ENCODE measurements at regions not wholly inside any gene's neighbourhood (a gene's known extent, or its start where the extent isn't known, plus 50 kb on each side); places are given as distances from the start of the nearest gene placed in this dataset.

- Histone ChIP-seq H3K9me3 (ENCODE audit: control insufficient read depth in 4 of 4, low read length in 3 of 4) (no peaks in the 10 kb centered on the region), H3K27me3 (ENCODE audit: control insufficient read depth in 4 of 4, insufficient read depth in 4 of 4, low read length in 3 of 4) (no peaks in the 10 kb centered on the region), H3K27ac (ENCODE audit: low read depth in 1 of 2, low read length in 2 of 2) (no peak overlapping the region), H3K4me1 (ENCODE audit: control insufficient read depth in 4 of 4, insufficient read depth in 4 of 4, low read length in 3 of 4) (no peaks in the 10 kb centered on the region), H3K9ac (ENCODE audit: low read depth in 1 of 2, low read length in 2 of 2) (no peak overlapping the region), H3K36me3 (ENCODE audit: control insufficient read depth in 4 of 4, insufficient read depth in 3 of 4, low read depth in 1 of 4, low read length in 3 of 4) (no peaks in the 10 kb centered on the region), H3K4me3 (ENCODE audit: low read depth in 1 of 3, low read length in 3 of 3) (no peak overlapping the region)
- DNase-seq (ENCODE audit: low spot score), result no peak
- no peak for TF ChIP-seq SP1 (IDR thresholded peaks at IDR 0.05)
- no peak for TF ChIP-seq EGR1 (IDR thresholded peaks at IDR 0.05; ENCODE audit: low read depth in 2 of 2)
- no peak for TF ChIP-seq JUND (IDR thresholded peaks at IDR 0.05)
- TF ChIP-seq REST (IDR thresholded peaks at IDR 0.05), result no peak
- TF ChIP-seq ATF3 (IDR thresholded peaks at IDR 0.05), result no peak
- TF ChIP-seq TAF1 (conservative IDR thresholded peaks at IDR 0.05), result no peak
Observed at GRCh38 chr18:39776766-39777165, 2178.3 kb upstream of the PIK3C3 start.

GRCh38 chr18:39774957-39775598 is 2180.0 kb upstream of the PIK3C3 start:
- 67% methylated on average over 3 of the region's 3 CpGs for WGBS
- Histone ChIP-seq H3K27me3 (ENCODE audit: control insufficient read depth in 4 of 4, insufficient read depth in 4 of 4, low read length in 3 of 4) (no peaks in the 10 kb centered on the region), H3K36me3 (ENCODE audit: control insufficient read depth in 4 of 4, insufficient read depth in 3 of 4, low read depth in 1 of 4, low read length in 3 of 4) (no peaks in the 10 kb centered on the region), H3K9me3 (ENCODE audit: control insufficient read depth in 4 of 4, low read length in 3 of 4) (no peaks in the 10 kb centered on the region), H3K4me3 (ENCODE audit: low read depth in 1 of 3, low read length in 3 of 3) (no peak overlapping the region), H3K4me1 (ENCODE audit: control insufficient read depth in 4 of 4, insufficient read depth in 4 of 4, low read length in 3 of 4) (no peaks in the 10 kb centered on the region), H3K9ac (ENCODE audit: low read depth in 1 of 2, low read length in 2 of 2) (no peak overlapping the region), H3K27ac (ENCODE audit: low read depth in 1 of 2, low read length in 2 of 2) (no peak overlapping the region)
- DNase-seq (ENCODE audit: low spot score), result no peak
- no peak for TF ChIP-seq CTCF (IDR thresholded peaks at IDR 0.05; ENCODE audit: low read depth, low read length, missing input control)
- no peak for TF ChIP-seq ATF3 (IDR thresholded peaks at IDR 0.05)
- no peak for TF ChIP-seq YY1 (IDR thresholded peaks at IDR 0.05)
- TF ChIP-seq TAF1 (conservative IDR thresholded peaks at IDR 0.05), result no peak
- TF ChIP-seq FOXA1 (IDR thresholded peaks at IDR 0.05), result no peak
- no peak for TF ChIP-seq REST (IDR thresholded peaks at IDR 0.05)
- no peak for TF ChIP-seq RAD21 (IDR thresholded peaks at IDR 0.05)
- TF ChIP-seq EGR1 (IDR thresholded peaks at IDR 0.05; ENCODE audit: low read depth in 2 of 2), result no peak
- TF ChIP-seq SP1 (IDR thresholded peaks at IDR 0.05), result no peak
- no peak for TF ChIP-seq NR2F2 (IDR thresholded peaks at IDR 0.05)

Data from liver (tissue), 8 donors.